ENCODE measurements at regions not wholly inside any gene's neighbourhood (a gene's known extent, or its start where the extent isn't known, plus 50 kb on each side); places are given as distances from the start of the nearest gene placed in this dataset.

- TF ChIP-seq POLR2A (IDR thresholded peaks at IDR 0.05) = no peak
- TF ChIP-seq, protein P1, sequence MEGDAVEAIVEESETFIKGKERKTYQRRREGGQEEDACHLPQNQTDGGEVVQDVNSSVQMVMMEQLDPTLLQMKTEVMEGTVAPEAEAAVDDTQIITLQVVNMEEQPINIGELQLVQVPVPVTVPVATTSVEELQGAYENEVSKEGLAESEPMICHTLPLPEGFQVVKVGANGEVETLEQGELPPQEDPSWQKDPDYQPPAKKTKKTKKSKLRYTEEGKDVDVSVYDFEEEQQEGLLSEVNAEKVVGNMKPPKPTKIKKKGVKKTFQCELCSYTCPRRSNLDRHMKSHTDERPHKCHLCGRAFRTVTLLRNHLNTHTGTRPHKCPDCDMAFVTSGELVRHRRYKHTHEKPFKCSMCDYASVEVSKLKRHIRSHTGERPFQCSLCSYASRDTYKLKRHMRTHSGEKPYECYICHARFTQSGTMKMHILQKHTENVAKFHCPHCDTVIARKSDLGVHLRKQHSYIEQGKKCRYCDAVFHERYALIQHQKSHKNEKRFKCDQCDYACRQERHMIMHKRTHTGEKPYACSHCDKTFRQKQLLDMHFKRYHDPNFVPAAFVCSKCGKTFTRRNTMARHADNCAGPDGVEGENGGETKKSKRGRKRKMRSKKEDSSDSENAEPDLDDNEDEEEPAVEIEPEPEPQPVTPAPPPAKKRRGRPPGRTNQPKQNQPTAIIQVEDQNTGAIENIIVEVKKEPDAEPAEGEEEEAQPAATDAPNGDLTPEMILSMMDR (IDR thresholded peaks at IDR 0.05) = no peak
Measured at GRCh38 chr16:80909720-80910119, 97.0 kb downstream of the CMC2 start.

Data from heart left ventricle (tissue), 13 donors.